DOHH2 (cell line): ENCODE measurements at regions not wholly inside any gene's neighbourhood (a gene's known extent, or its start where the extent isn't known, plus 50 kb on each side); places are given as distances from the start of the nearest gene placed in this dataset.

Experiments
- H3F3A ChIP-seq: fragments of 200-600 bp; sonication (generic), shearing (Covaris generic); 2 replicates; pipeline ENCODE4 v1.6.0; 2016; ENCODE audit warnings: antibody characterized with exemption, mild to moderate bottlenecking; ENCODE audit not compliant: control insufficient read depth, insufficient read depth
- H3K27ac ChIP-seq: fragments of 200-600 bp; sonication (generic); 2 replicates; pipeline ENCODE4 v1.5.1; 2014; ENCODE audit warnings: low read depth, mild to moderate bottlenecking, low read length, moderate library complexity
- H3K27me3 ChIP-seq: fragments of 200-600 bp; sonication (generic); 2 replicates; pipeline ENCODE4 v1.6.1; 2014; ENCODE audit warnings: mild to moderate bottlenecking, low read length, mixed read lengths; ENCODE audit not compliant: control insufficient read depth
- H3K36me3 ChIP-seq: fragments of 200-600 bp; sonication (generic); 2 replicates; pipeline ENCODE4 v1.6.1; 2014; ENCODE audit warnings: mild to moderate bottlenecking, low read length, moderate library complexity, mixed read lengths; ENCODE audit not compliant: control insufficient read depth
- H3K4me1 ChIP-seq: fragments of 200-600 bp; sonication (generic); 2 replicates; pipeline ENCODE4 v1.6.1; 2014; ENCODE audit warnings: mild to moderate bottlenecking, low read length, mixed read lengths; ENCODE audit not compliant: control insufficient read depth
- H3K4me2 ChIP-seq: fragments of 200-600 bp; sonication (generic); 2 replicates; pipeline ENCODE4 v1.6.0; 2014; ENCODE audit warnings: mild to moderate bottlenecking, low read length, moderate library complexity
- H3K4me3 ChIP-seq: fragments of 200-600 bp; sonication (generic); 2 replicates; pipeline ENCODE4 v1.5.1; 2014; ENCODE audit warnings: mild to moderate bottlenecking, low read length, mixed read lengths
- H3K79me2 ChIP-seq: fragments of 200-600 bp; sonication (generic); 2 replicates; pipeline ENCODE4 v1.6.1; 2014; ENCODE audit warnings: mild to moderate bottlenecking, low read length, mixed read lengths; ENCODE audit not compliant: control insufficient read depth
- H3K9me2 ChIP-seq: fragments of 200-600 bp; sonication (generic); replicated peaks from 2 replicates; pipeline ENCODE4 v1.6.1; 2014; ENCODE audit warnings: mild to moderate bottlenecking, low read length, mixed read lengths; ENCODE audit not compliant: control insufficient read depth
- H3K9me3 ChIP-seq: fragments of 200-600 bp; sonication (generic); 2 replicates; pipeline ENCODE4 v1.6.1; 2014; ENCODE audit warnings: antibody characterized with exemption, low read length, mixed read lengths; ENCODE audit not compliant: control insufficient read depth, insufficient read depth
- H4K20me1 ChIP-seq: fragments of 200-600 bp; sonication (generic); 2 replicates; pipeline ENCODE4 v1.6.0; 2014; ENCODE audit warnings: low read depth, mild to moderate bottlenecking, antibody characterized with exemption, low read length, moderate library complexity; ENCODE audit not compliant: control insufficient read depth, insufficient read depth
- CTCF ChIP-seq: fragments of 200-600 bp; sonication (generic); IDR thresholded peaks from one replicate; pipeline ENCODE4 v1.5.1; 2014; ENCODE audit warnings: antibody characterized with exemption, mild to moderate bottlenecking, low read depth, low read length; ENCODE audit not compliant: poor library complexity, severe bottlenecking
- EZH2phosphoT487 ChIP-seq: fragments of 200-600 bp; sonication (generic); IDR thresholded peaks from 2 replicates; pipeline ENCODE4 v1.6.1; 2017; ENCODE audit warnings: borderline replicate concordance, mild to moderate bottlenecking, antibody characterized with exemption, low read length, moderate library complexity, mixed read lengths

- no peaks in the 10 kb centered on the region for H3F3A ChIP-seq
- H3K4me2 ChIP-seq: no peak overlapping the region
- no peaks in the 10 kb centered on the region for H4K20me1 ChIP-seq
- peaks cover 8% of the 10 kb centered on the region; the same call in 1 of the 2 replicates for H3K9me3 ChIP-seq
- no peaks in the 10 kb centered on the region for H3K36me3 ChIP-seq
- H3K4me3 ChIP-seq: no peak overlapping the region
- H3K4me1 ChIP-seq: no peaks in the 10 kb centered on the region
- no peaks in the 10 kb centered on the region for H3K27me3 ChIP-seq
- no peak for TF ChIP-seq EZH2phosphoT487
- TF ChIP-seq CTCF: no peak
- no peak overlapping the region for H3K27ac ChIP-seq
- no peaks in the 10 kb centered on the region for H3K79me2 ChIP-seq
- H3K9me2 ChIP-seq: no peaks in the 10 kb centered on the region
Observed at GRCh38 chr15:62218841-62219240, 53.8 kb upstream of the C2CD4B start.

DNA sequence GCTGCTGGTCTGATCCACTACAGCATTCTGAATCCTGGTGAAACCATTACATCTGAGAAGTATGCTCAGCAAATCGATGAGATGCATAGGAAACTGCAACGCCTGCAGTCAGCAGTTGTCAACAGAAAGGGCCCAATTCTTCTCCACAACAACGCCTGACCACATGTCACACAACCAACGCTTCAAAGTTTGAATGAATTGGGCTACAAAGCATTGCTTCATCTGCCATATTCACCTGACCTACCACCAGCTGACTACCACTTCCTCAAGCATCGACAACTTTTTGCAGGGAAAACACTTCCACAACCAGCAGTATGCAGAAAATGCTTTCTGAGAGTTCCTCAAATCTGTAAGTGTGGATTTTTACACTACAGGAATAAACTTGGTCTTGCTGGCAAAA lies 54.7 kb upstream of the C2CD4B start:
- Histone ChIP-seq H3K27ac (no peak overlapping the region), H3K4me1 (no peaks in the 10 kb centered on the region), H3K4me2 (no peak overlapping the region), H3F3A (no peaks in the 10 kb centered on the region), H3K36me3 (no peaks in the 10 kb centered on the region), H4K20me1 (no peaks in the 10 kb centered on the region), H3K9me2 (no peaks in the 10 kb centered on the region), H3K27me3 (no peaks in the 10 kb centered on the region), H3K79me2 (no peaks in the 10 kb centered on the region), H3K9me3 (peaks cover 8% of the 10 kb centered on the region; the same call in 1 of the 2 replicates), H3K4me3 (no peak overlapping the region)
- TF ChIP-seq CTCF: no peak
- TF ChIP-seq EZH2phosphoT487: no peak

- H3K9me3 ChIP-seq: no peaks in the 10 kb centered on the region
- no peaks in the 10 kb centered on the region for H3K4me1 ChIP-seq
- H3K27me3 ChIP-seq: no peaks in the 10 kb centered on the region
- H3K4me3 ChIP-seq: no peak overlapping the region
- H4K20me1 ChIP-seq: no peaks in the 10 kb centered on the region
- H3K4me2 ChIP-seq: no peak overlapping the region
- H3K79me2 ChIP-seq: no peaks in the 10 kb centered on the region
- H3K27ac ChIP-seq: no peak overlapping the region
- H3K9me2 ChIP-seq: no peaks in the 10 kb centered on the region
- H3F3A ChIP-seq: no peaks in the 10 kb centered on the region
- TF ChIP-seq CTCF: no peak
- TF ChIP-seq EZH2phosphoT487: no peak
- no peaks in the 10 kb centered on the region for H3K36me3 ChIP-seq
Observed at GRCh38 chr15:62223020-62223419, 57.9 kb upstream of the C2CD4B start.

GRCh38 chr15:62228604-62229003 lies 63.5 kb upstream of the C2CD4B start:
- Histone ChIP-seq H3K79me2 (no peaks in the 10 kb centered on the region), H3K36me3 (no peaks in the 10 kb centered on the region), H3K27ac (no peak overlapping the region), H3K4me2 (no peak overlapping the region), H3K9me3 (no peaks in the 10 kb centered on the region), H3F3A (no peaks in the 10 kb centered on the region), H3K9me2 (no peaks in the 10 kb centered on the region), H3K4me3 (no peak overlapping the region), H4K20me1 (no peaks in the 10 kb centered on the region), H3K27me3 (no peaks in the 10 kb centered on the region), H3K4me1 (no peaks in the 10 kb centered on the region)
- no peak for TF ChIP-seq EZH2phosphoT487
- no peak for TF ChIP-seq CTCF
